Large intestine (tissue), 3 donors: ENCODE measurements at regions not wholly inside any gene's neighbourhood (a gene's known extent, or its start where the extent isn't known, plus 50 kb on each side); places are given as distances from the start of the nearest gene placed in this dataset.
"Not testable (repeated sequence)": the region's sequence is repeated elsewhere in the genome, so short reads cannot be mapped to it uniquely, and the experiment has no call there.

Experiments used
- DNase-seq, 2 donors: peaks; one replicate each; pipeline versions ENCODE4 v3.0.0 to v3.0.0-alpha.2; 2013
- H3K27ac ChIP-seq: one replicate; pipeline ENCODE4 v1.5.1; 2013; ENCODE audit warnings: low read length
- H3K27me3 ChIP-seq: 2 replicates; pipeline ENCODE4 v1.6.1; 2013; ENCODE audit warnings: low read length; ENCODE audit not compliant: control insufficient read depth, insufficient read depth
- H3K36me3 ChIP-seq: 2 replicates; pipeline ENCODE4 v1.6.1; 2013; ENCODE audit warnings: low read length; ENCODE audit not compliant: control insufficient read depth, insufficient read depth
- H3K4me1 ChIP-seq: one replicate; pipeline ENCODE4 v1.6.1; 2013; ENCODE audit warnings: low read length; ENCODE audit not compliant: control insufficient read depth, insufficient read depth
- H3K4me3 ChIP-seq: one replicate; pipeline ENCODE4 v1.5.1; 2013; ENCODE audit warnings: low read length
- H3K9me3 ChIP-seq: one replicate; pipeline ENCODE4 v1.6.1; 2013; ENCODE audit warnings: mild to moderate bottlenecking, low read depth, low read length, moderate library complexity; ENCODE audit not compliant: control insufficient read depth
- WGBS: methylation state at CpG from one replicate; pipeline ENCODE4 v1.1.5; 2013; ENCODE audit warnings: low lambda C conversion rate; ENCODE audit not compliant: insufficient coverage; 5-methylcytosine and 5-hydroxymethylcytosine counted together

DNA sequence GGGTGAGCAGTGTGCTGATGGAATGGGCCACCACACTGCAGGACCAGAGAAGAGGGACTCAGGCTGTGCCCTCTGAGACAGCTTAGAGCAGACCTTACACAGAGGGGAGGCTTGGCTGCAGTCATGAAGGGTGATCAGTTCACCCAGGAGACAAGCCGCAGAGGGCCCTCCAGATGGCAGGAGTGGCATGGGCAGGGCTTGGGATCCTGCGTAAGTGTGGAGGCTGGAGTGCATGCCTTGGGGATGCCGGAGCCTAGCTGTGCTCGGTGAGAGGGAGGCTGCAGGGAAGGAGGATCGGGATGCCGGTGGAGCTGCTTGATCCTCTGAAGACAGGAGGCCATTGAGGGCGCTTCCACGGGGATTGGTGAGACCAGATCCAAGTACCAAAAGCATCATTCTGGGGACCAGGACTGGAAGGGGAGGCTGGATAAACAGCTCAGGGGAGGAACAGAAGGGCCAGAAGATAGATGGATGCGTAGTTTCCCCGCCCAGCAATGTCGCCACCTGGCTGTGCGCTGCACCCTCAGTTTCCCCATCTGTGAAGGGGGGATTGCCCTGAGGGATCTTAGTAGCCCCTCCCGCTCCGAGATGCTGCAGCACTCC lies 163.4 kb downstream of the INHBB start:
- no peaks in the 10 kb centered on the region for H3K36me3 ChIP-seq
- no peak overlapping the region for H3K4me3 ChIP-seq
- DNase-seq, result no peak
- H3K27me3 ChIP-seq, result peaks cover 27% of the 10 kb centered on the region
- peaks cover 3% of the 10 kb centered on the region for H3K4me1 ChIP-seq
- H3K27ac ChIP-seq, result no peak overlapping the region
- WGBS, result no CpG with 5 or more reads among the region's 14 CpGs
- no peaks in the 10 kb centered on the region for H3K9me3 ChIP-seq

- peaks cover 36% of the 10 kb centered on the region for H3K27me3 ChIP-seq
- no CpG with 5 or more reads among the region's 10 CpGs for WGBS
- no peak overlapping the region for H3K27ac ChIP-seq
- no peak overlapping the region for H3K4me3 ChIP-seq
- H3K36me3 ChIP-seq, result no peaks in the 10 kb centered on the region
- DNase-seq, result no peak
- H3K9me3 ChIP-seq, result no peaks in the 10 kb centered on the region
- H3K4me1 ChIP-seq, result no peaks in the 10 kb centered on the region
Observed at GRCh38 chr2:120509991-120510735, 164.2 kb downstream of the INHBB start.

GRCh38 chr2:120510751-120511395 lies 164.9 kb downstream of the INHBB start:
- Histone ChIP-seq H3K36me3 (no peaks in the 10 kb centered on the region), H3K27me3 (peaks cover 36% of the 10 kb centered on the region), H3K9me3 (no peaks in the 10 kb centered on the region), H3K4me1 (no peaks in the 10 kb centered on the region), H3K4me3 (no peak overlapping the region), H3K27ac (no peak overlapping the region)
- DNase-seq, result no peak
- WGBS, result no CpG with 5 or more reads among the region's 11 CpGs

DNA sequence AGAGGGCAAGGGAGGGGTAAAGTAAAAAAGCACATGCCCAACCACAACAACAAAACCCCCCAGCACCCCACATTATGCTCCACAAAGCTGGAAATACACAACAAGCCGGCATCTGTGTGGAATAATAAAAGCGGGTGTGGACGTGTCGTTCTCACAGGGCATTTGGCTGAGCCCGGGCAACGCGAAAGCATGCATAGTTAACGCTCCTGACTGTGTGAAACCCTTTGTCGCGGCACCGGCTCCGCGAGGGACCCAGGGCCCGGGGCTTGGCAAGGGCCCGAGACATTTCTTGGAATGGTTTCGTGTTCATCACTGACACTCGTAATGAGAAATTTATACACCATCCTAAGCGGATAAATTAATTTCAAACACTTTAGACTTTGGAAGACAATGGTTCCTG lies 165.6 kb downstream of the INHBB start:
- Histone ChIP-seq H3K4me1 (no peaks in the 10 kb centered on the region), H3K27ac (no peak overlapping the region), H3K4me3 (no peak overlapping the region), H3K36me3 (no peaks in the 10 kb centered on the region), H3K9me3 (no peaks in the 10 kb centered on the region), H3K27me3 (peaks cover 36% of the 10 kb centered on the region)
- WGBS, result no CpG with 5 or more reads among the region's 18 CpGs
- no peak for DNase-seq

DNA sequence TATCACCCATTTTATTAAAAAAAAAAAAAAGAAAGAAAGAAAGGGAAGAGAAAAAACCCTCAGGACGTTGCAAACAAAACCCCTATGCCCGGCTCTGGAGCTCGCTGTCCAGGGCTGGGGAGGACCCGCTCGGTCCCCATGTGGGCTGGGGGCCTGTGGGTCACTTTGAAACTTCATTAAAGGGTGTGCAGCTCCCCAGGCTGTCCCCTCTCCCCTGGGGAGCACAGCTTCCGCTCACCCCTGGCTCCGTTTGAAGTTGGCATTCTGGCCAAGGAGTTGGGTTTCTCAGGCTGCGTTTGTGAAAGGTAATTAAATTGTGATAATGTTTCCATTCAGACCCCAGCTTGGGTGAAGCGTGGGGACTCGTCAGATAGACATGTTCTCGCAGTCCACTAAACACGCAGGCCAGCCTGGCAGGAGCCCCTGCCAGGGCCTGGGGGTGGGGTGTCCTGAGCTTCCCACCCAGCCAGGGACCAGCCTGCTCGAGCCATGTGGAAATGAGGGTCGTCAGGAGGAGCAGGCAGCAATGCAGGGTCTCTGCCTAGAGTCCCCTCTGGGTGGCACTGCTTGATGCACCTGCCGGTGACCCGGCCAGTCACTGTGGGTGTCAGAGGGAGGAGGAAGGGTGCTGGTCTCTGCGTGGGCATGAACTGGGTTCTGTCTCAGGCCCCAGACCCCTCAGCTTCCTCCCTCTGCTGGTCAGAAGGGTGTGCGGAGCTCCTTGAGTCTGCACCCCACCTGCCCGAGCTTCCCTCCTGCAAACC lies 166.2 kb downstream of the INHBB start:
- Histone ChIP-seq H3K9me3 (no peaks in the 10 kb centered on the region), H3K27me3 (peaks cover 31% of the 10 kb centered on the region), H3K4me1 (no peaks in the 10 kb centered on the region), H3K4me3 (no peak overlapping the region), H3K36me3 (no peaks in the 10 kb centered on the region), H3K27ac (no peak overlapping the region)
- no peak for DNase-seq
- WGBS, result no CpG with 5 or more reads among the region's 19 CpGs

DNA sequence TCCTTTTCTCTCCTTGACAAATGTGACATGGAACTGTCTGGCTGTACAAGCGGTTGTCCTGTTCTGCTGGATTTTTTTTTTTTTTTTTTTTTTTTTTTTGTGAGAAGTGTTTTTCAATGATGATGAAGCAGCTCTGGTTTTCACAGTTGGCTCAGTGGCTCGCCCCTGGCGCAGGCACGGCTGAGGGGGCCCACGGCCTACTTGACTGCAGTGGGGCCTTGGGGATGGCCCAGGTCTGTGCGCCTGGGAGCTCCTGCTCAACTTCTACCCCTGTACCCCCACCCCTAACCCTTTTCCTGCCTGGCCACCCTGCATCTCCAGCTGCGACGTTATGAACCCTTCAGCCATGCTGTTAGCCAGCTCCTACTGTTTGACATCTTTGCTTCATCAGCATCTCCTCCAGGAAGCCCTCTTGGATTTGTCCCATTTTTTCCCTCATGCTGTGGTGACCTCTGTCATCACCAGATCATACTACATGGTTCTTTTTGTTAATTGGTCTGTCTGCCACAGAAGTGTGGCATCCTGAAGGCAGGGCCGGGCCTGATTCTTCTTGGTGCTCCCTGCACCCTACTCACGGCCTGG lies 167.9 kb downstream of the INHBB start:
- Histone ChIP-seq H3K4me3 (no peak overlapping the region), H3K27me3 (peaks cover 29% of the 10 kb centered on the region), H3K36me3 (no peaks in the 10 kb centered on the region), H3K9me3 (no peaks in the 10 kb centered on the region), H3K27ac (no peak overlapping the region), H3K4me1 (no peaks in the 10 kb centered on the region)
- no peak for DNase-seq
- no CpG with 5 or more reads among the region's 10 CpGs for WGBS

DNA sequence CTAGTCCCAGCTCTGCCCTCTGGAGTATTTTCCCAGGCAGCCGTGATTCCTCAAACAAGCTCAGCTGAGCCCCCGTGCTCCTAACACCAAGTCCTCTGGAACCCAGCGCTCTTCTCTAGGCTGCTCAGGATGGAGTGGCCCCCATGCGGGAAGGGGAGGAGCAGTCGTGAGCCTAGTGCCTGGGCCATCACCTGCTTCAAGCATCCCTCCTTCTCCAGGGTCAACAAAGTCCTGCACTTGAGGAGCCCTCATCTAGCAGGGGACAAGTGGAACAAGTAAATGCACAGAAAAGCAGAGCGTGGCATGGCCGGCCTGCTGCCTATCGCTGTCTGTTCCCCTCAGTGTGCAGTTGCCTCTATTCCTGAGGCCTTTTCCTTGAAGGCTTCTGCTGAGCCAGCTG lies 168.6 kb downstream of the INHBB start:
- peaks cover 29% of the 10 kb centered on the region for H3K27me3 ChIP-seq
- DNase-seq, result no peak
- H3K27ac ChIP-seq, result no peak overlapping the region
- WGBS, result no CpG with 5 or more reads among the region's 8 CpGs
- no peaks in the 10 kb centered on the region for H3K4me1 ChIP-seq
- H3K36me3 ChIP-seq, result no peaks in the 10 kb centered on the region
- H3K9me3 ChIP-seq, result no peaks in the 10 kb centered on the region
- H3K4me3 ChIP-seq, result no peak overlapping the region

DNA sequence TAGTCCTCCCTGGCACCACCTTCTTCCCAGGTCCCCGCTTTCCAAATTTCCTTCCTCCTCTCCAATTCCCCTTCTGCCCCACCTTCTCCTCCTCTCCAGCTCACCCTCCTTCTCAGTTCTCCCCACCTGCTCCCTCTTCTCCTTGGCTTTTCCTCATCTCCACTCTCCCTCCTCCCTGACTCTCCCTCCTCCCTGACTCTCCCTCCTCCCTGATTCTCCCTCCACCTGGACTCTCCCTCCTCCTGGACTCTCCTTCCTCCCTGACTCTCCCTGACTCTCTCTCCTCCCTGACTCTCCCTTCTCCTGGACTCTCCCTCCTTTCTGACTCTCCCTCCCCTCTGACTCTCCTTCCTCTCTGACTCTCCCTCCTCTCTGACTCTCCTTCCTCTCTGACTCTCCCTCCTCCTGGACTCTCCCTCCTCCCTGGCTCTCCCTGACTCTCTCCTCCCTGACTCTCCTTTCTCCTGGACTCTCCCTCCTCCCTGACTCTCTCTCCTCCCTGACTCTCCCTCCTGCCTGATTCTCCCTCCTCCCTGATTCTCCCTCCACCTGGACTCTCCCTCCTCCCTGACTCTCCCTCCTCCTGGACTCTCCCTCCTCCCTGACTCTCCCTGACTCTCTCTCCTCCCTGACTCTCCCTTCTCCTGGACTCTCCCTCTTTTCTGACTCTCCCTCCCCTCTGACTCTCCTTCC lies 169.3 kb downstream of the INHBB start:
- H3K27me3 ChIP-seq, result peaks cover 30% of the 10 kb centered on the region
- WGBS, result 91% methylated on average over 1 of the region's 1 CpG
- not testable (repeated sequence) for H3K9me3 ChIP-seq, H3K27ac ChIP-seq, H3K4me3 ChIP-seq, H3K4me1 ChIP-seq, H3K36me3 ChIP-seq, DNase-seq

GRCh38 chr2:120515759-120516678 lies 170.1 kb downstream of the INHBB start:
- Histone ChIP-seq H3K27me3 (peaks cover 26% of the 10 kb centered on the region), H3K36me3 (no peaks in the 10 kb centered on the region), H3K4me1 (no peaks in the 10 kb centered on the region), H3K27ac (no peak overlapping the region), H3K9me3 (no peaks in the 10 kb centered on the region), H3K4me3 (no peak overlapping the region)
- DNase-seq, result no peak
- 80% methylated on average over 1 of the region's 5 CpGs for WGBS
